OCI-LY7 (cell line): ENCODE measurements at regions not wholly inside any gene's neighbourhood (a gene's known extent, or its start where the extent isn't known, plus 50 kb on each side); places are given as distances from the start of the nearest gene placed in this dataset.

Source experiments
- CTCF ChIP-seq: fragments of 200-600 bp; sonication (generic); conservative IDR thresholded peaks from 2 replicates; pipeline ENCODE4 v1.5.1; 2014; ENCODE audit warnings: mild to moderate bottlenecking, antibody characterized with exemption, low read length, moderate library complexity, mixed read lengths
- EZH2phosphoT487 ChIP-seq: fragments of 200-600 bp; sonication (generic); IDR thresholded peaks from 2 replicates; pipeline ENCODE4 v1.6.1; 2018; ENCODE audit warnings: low read depth, borderline replicate concordance, mild to moderate bottlenecking, mixed run types, antibody characterized with exemption, low read length, moderate library complexity, mixed read lengths

GRCh38 chr9:129422843-129423192, 198.1 kb downstream of the C9orf50 start:
- no peak for TF ChIP-seq CTCF
- no peak for TF ChIP-seq EZH2phosphoT487
